Hematopoietic multipotent progenitor cell treated with erythropoietin and hydrocortisone succinate and interleukin-3 and kit ligand, for 4 days (in vitro differentiated cells): ENCODE measurements at regions not wholly inside any gene's neighbourhood (a gene's known extent, or its start where the extent isn't known, plus 50 kb on each side); places are given as distances from the start of the nearest gene placed in this dataset.
"Not testable (repeated sequence)": the region's sequence is repeated elsewhere in the genome, so short reads cannot be mapped to it uniquely, and the experiment has no call there.

Source experiments
- DNase-seq: peaks from one replicate; pipeline ENCODE4 v3.0.0-alpha.2; 2015

DNA sequence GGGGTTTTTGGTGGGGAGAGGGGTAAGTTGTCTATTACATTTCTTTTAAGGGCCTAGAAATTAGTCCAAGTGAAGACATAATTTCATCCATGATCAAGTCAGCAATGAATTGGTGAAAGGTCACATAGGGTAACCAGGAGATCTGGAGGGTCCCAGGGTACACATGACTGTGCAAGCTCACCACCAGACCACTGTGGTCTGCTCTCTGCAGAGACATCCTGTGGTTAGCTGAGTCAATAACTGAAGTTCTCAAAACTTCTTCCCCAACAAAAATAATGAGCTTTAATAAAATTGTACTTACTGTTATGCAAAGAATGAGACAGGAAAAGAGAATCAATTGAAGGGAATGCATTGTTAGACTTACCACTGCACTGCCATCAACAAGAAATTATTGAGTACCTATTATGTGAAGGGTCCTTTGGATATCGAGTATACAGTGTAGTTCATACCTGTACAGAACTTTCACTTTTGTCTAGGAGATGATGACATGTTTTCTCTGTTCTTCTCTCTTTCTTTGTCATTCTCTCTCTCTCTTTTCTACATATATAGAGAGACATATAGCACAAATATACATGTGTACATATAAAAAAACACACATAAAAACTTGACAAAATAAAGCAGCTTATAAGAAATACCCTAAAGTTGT lies 209.8 kb downstream of the GJA1 start:
- peak; percentile 88 for DNase-seq

DNA sequence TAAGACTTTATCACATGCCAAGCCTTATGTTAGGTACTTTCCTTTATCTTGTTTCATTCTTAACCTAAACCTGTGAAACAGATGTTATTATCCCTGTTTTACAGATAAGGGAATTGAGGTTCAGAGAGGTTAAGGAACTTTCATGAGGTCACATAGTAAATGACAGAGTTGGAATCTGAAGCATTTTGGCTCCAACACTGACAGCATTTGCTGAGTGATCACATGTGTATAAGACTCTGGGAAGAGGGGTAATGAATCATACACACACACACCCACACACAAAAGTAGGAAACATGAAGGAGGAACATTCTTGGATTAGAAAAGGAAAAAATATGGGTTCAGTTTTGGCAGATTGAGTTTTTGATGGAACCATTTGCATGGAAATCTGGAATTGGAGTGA lies 212.5 kb downstream of the GJA1 start:
- no peak for DNase-seq

DNA sequence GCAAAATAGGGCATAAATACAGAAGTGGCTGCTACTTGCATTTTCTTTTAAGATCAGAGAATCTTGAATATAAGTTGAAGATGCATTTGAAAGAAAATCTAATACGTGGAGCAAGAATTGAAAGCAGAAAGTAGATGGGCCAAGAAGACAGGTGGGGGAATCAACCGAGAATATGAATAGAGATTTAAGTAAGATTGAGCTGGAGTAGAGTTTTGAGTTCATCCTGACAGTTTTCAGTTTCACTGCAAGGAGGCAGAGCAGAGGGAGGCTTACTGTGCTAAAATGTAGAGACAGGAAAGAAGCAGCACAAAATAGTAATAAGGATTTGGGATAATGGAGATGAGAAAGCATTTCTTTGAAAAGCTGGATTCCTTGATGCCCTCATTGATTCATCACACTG lies 214.5 kb downstream of the GJA1 start:
- no peak for DNase-seq

DNA sequence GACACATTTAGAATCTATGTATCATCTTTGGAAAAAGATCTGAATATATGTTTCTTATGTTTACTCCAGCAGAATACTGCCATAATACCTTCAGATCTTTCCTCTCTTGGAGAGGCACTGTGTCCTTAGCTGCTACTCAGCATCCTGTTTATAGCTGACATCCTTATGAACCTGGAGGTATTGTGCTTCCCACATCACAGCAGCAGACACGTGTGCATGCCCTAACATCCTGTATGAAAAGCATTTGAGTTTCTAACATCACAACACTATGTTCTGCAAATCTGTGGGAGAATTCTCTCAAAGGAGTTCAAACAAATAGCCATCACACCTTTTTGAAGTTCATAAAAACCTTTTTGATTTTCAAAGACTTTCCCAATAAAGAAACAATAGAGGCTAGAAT lies 216.0 kb downstream of the GJA1 start:
- DNase-seq, result no peak

DNA sequence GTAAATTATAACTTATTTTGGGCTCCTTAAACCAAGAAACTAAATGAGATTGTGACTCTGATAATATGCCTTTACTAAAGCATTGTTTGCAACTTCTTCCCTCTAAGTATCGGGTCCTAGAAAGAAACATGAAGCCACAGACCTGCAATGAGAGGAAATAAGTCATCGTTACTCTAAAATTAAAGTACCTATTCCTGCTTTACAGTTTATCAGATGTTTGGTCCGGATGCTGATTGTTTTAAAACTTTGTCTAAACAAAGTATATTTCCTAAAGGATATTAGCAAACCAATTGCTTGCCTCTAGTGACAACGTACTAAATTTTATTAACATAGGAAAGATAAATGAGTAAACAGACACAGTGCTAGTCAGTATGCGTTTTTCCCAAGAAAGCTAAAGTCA lies 216.8 kb downstream of the GJA1 start:
- peak; percentile 15 for DNase-seq

DNA sequence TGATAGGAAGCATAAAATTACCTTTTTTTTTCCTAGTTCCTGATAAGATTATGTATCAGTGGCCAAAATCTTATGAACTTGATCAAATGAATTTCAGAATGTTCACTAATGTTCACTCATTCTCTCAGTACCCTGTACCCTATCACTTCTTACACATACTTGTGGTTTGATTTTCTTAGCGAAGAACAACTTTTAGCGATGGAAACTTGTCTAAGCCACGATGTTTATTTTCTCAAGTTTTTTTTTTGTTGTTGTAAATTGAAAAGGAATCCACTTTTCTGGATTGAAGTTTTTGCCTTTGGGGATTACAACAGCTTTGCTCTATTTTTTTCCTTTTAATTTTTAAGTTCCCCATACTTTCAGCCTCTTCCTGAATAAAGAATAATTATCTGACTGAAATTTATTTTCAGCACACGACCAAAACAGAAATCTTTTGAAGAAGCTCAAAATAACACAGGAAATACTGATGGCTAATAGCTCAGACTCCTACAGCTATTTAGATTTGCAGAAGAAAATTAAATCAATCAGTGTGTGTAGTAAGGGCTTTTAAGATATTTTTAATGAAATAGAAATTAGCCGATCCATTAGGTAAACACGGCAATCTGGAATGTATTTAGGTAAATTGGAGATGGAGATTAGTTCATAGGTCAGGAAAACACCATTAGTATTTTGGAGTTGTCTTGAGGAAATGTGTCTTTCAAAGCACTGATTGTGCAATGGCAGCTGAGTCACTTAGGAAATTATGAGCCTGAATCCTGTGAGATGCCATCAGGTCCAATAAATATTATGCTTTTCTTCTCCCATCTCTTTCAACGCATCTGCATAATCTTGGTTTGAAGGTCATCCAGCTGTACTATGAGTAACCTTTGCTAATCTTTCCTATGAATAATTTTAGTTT lies 217.5 kb downstream of the GJA1 start:
- DNase-seq, result peak; percentile 27

DNA sequence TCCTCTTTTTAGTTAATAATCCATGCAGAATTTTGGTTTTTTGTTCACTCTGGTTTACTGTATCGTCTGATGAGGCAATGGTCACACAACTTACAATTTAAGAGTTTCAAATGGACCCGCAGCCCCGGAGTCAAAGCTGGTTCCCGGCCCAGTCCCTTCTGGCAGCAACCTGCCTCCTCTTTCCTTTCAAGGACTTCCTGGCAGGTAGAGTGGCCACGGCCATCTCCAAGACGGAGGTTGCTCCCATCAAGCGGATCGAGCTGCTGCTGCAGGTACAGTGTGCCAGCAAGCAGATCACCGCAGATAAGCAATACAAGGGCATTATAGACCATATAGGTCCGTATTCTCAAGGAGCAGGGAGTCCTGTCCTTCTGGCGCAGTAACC lies 218.2 kb downstream of the GJA1 start:
- no peak for DNase-seq

DNA sequence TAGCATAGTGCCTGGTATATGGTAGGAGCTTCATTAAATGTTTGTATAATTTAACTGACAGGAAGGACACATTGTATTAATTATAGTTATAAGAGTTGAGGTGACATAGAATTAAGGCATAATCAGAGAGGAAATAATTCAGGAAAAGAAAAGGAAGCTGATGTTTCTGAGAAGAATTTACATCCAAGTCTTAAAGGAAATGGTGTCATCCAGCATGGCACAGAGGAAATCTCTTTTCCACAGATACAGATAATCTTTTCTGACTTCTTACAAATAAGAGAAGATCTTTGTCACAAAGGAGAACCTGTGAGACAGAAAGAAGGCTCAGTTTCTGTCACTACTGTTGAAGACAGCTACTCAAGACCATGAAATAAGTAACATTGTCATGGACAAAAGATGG lies 222.5 kb downstream of the GJA1 start:
- no peak for DNase-seq

DNA sequence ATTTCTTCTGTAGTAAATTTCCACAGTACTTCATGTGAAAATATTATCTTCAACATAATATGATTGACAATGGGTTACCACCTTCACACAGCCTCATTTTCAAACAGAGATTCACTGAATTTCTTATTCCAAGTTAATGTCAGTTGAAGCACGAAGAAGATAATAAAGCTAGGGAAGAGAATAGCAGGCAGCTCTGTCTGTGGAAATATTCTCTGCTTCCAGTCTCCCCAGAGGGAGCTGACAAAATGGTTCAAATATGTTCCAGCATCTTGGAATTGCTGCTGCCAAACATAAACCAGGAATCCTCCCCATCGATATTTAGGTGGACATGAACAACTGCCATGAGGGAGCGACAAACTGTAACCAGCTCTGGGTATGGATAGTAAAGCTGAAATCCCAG lies 224.8 kb downstream of the GJA1 start:
- no peak for DNase-seq

DNA sequence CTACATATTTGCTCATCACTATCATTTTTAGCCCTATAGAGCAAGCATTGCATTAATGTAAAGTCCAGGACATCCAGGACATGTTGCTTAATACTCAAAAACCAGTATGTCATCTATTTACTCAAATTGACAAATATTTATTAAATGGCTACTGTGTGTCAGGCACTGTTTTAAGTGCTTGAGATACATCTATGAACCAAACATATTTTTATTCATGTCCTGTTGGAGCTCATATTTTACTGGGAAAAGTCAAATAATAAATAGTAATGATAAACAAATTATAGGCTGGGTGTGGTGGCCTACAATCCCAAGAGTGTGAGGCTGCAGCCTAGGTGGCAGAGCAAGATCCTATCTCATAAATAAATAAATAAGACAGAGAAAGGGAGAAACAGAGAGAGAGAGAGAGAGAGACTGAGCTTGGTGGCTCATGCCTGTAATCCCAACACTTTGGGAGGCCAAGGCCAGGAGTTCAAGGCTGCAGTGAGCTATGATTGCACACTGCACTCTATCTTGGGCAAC lies 227.9 kb downstream of the GJA1 start:
- DNase-seq, result no peak

DNA sequence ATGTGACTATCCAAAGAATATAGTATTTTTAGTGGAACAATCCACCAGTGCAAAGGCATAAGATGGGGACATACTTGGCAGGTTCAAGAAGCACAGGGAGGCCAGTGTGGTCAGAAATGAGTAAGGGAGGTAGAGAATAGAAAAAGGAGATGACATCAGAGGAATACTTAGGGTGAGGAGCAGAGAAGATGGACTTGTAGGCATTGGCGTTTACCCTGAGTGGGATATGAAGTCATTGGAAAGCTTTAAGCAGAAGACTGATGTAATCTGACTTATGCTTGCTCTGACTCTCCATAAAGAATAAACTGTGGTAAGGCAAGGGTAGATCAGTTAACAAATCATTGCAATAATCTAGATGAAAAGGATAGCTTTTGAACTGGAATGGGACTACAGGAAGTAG lies 228.7 kb downstream of the GJA1 start:
- no peak for DNase-seq

DNA sequence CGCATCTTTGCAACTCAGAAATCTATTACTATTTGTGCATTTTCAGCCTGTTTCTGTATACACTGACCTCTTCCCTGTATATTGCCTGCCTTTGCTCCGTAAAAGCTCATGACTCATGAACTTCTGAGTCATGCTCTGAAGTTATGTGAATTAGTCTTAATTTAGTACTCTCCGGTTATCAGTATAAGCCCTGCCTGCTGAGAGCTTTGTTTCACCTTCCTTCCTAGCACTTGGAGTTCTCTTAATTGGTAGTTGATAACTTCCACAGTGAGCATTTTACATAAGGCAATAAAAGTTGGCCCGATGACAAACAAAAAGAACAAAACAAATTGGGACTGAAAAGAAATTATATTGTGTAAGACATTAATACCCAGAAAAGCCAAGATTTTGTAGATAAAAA lies 231.4 kb downstream of the GJA1 start:
- peak; percentile 68 for DNase-seq

DNA sequence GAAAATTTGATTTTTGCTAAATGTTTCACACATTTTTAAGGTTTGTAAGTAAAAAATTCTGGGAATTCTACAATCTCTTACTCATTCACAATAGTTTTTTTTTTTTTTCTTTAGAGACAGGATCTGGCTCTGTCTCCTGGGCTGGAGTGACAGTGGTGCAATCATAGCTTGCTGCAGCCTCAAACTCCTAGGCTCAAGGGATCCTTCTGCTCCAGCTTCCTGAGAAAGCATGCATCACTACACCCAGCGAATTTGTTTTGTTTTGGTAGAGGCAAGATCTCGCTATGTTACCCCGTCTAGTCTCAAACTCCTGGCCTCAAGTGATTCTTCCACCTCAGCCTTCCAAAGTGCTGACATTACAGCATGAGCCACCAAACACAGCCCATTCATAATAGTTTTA lies 232.8 kb downstream of the GJA1 start:
- no peak for DNase-seq

DNA sequence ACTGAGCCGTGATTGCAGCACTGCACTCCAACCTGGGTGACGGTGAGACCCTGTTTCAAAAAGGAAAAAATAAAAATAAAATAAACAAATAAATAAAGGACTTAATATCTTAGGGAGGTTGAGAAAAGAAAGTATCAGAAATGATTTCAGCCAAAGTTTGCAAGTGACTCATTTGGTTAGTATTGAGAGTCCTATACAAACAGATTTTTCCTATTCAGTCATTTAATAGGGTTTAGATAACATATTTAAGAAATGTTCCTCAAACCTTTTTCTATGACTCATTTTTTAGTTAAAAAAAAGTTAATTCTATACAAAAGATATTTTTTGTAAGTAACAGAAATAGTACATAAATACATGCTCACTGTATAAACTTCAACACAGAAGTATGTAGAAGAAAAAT lies 235.1 kb downstream of the GJA1 start:
- DNase-seq, result no peak

DNA sequence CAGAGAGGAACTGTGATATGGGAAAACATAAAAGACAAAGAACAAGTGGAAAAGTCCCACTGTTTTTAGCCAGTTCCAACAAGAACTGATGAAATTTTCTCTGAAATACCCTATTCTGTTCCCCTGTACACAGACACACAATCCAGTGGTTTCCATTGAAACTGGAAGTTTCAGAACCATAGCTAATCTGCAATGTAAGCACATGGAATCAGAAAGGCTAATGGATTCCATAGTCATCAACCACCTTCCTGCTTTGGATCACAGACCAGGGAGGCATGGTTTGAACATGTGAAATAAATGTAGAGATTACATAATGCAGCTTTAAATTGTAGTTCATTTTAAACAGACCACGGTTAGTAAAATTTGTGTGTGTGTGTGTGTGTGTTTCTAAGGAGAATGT lies 242.1 kb downstream of the GJA1 start:
- DNase-seq, result no peak

DNA sequence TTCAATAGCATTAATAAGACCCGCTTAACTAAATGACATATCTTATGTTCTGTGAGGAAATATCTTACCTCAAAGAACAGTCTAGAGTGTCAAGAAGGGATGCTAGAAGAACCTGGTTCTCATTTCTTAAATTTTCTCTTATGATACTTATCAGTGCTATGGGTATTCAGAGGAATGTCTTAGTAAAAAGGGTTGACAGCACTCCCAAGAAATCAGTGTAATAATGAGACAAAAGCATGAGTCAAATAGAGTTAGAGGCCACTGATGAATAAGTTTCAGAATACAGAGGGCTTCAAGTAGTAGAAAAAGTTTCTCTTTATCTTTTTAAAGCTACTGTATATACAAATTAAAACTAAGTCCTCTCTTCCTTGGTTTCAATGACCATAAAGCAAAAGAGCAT lies 242.8 kb downstream of the GJA1 start:
- DNase-seq, result no peak

DNA sequence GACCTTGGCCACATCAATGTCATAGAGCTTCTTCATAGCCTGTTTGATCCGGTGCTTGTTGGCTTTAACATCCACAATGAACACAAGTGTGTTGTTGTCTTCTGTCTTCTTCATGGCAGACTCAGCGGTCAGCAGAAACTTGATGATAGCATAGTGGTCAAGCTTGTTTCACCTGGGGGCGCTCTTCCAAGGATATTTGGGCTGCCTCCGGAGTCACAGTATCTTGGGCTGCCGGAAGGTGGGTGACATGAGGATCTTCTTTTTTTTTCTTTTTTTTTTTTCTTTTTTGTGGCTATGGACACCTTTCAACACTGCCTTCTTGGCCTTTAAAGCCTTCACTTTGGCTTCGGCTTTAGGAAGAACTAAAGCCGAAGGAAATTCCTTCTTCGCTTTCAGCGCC lies 244.6 kb downstream of the GJA1 start:
- no peak for DNase-seq

DNA sequence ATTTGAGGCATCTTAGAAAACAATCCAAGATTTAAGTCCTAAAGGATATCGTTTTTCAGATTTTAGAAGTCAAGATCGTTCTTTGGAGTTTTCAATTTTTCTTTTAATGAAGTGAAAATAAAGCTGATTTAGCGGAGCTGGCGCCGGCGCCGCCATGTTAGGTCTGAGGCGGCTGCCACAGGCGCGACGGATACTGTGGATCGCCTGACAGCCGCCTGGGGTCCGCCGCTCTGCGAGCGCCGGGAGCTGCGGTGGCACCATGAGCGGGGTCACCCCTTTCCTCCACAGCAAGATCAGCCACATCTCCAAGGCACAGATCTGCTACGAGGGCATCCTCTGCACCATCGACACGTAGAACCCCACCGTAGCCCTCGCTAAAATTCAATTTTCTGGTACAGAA lies 247.2 kb downstream of the GJA1 start:
- DNase-seq, result no peak

DNA sequence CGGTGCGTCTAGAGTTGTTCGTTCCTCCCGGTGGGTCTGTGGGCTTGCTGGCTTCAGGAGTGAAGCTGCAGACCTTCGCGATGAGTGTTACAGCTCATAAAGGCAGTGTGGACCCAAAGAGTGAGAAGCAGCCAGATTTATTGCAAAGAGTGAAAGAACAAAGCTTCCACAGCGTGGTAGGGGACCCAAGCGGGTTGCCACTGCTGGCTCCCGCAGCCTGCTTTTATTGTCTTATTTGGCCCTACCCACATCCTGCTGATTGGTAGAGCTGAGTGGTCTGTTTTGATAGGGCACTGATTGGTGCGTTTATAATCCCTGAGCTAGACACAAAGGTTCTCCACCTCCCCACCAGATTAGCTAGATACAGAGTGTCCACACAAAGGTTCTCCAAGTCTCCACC lies 250.4 kb downstream of the GJA1 start:
- DNase-seq, result not testable (repeated sequence)

DNA sequence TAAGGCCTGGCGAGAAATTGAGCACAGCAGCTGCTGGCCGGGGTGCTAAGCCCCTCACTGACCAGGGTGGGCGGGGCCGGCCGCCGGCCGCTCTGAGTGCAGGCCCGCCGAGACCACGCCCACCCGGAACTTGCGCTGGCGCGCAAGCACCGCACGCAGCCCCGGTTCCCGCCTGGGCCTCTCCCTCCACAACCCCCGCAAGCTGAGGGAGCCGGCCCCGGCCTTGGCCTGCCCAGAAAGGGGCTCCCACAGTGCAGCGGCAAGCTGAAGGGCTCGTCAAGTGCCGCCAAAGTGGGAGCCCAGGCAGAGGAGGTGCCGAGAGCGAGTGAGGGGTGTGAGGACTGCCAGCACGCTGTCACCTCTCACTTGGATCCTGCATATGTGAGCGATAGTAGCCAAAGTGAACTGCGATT lies 251.2 kb downstream of the GJA1 start:
- peak; percentile 7 for DNase-seq

DNA sequence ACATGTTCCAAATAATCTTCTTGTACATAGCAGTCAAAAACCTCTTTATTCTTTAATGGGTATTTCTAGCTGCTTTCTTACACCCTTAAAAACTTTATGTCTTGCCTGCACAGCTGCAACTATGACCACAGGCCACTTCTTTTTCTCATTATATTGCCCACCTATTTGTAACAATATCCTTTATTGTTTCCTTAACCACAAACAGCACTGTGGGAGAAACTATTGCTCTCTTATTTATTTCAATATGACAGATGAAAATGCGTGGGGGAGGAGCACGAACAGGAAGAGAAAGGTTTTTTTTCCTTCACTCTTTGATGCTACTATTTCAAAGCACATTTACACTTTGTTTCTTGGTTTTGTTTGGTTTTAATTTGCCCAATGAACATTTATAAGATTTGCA lies 253.5 kb downstream of the GJA1 start:
- DNase-seq, result peak; percentile 25

DNA sequence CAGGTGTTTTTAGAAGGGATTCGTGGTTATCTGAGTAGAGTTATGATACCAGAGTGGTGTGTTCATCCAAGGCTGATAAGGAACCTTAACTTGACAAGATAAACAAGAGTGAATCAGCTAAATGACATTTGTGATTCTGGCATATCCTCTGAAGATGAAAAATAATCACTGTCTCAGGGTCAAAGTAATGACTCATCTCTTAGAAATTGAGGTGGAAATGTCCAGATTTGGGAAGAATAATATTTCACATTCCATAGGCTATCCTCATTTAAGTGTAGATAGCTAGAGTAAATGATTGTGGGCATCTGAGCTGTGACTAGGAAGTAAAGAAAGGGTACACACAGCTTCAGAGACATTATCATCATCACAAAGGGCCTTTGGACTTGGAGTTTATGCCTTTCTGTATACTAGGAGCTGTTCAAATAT lies 255.7 kb downstream of the GJA1 start:
- DNase-seq, result no peak

DNA sequence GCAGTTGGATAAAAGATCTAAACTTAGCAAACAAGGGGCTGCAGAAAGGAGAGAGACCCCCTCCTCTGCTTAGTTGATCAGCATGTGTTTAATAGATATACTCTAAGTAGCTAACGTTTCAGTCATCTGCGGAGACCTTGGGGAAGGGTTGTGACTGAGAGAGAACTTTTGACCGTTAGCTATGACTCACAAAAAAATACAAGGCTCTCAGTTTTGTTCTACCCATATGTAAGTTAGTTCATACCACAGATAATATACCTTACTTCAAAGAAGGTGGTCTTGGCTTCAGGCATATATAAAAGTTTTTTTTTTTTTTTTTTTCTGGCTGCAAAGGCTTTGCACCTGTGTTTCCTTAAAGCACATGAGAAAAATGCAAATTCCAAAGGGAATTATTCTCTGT lies 258.9 kb downstream of the GJA1 start:
- DNase-seq, result no peak

DNA sequence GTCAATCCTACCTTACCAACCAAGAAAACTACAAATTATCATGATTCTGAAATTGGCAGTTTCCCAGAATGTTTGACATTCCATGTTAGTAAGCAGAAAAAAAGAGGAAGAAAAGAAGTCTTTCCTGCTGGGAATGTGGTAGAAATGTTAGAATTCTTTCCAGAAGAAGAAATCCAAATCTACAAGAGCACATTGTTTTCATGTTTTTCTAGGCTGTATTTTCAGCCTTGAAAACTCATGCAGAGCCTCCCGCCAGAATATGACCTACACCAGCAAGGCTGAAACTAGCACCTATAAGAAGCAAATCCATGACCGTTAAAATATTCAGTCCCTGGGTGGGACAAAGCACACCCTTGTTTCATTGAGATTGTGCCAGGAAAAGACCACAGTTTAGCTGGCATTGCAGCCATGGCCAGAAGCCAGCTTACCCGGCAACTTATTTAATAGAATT lies 259.4 kb downstream of the GJA1 start:
- no peak for DNase-seq
